Small intestine (tissue), 7 donors: ENCODE measurements at regions not wholly inside any gene's neighbourhood (a gene's known extent, or its start where the extent isn't known, plus 50 kb on each side); places are given as distances from the start of the nearest gene placed in this dataset.
"Not testable (repeated sequence)": the region's sequence is repeated elsewhere in the genome, so short reads cannot be mapped to it uniquely, and the experiment has no call there.

ENCODE experiments used
- DNase-seq, 2 donors: peaks; one replicate each; pipeline versions ENCODE4 v3.0.0 to v3.0.0-alpha.2; 2013
- FAIRE-seq: peaks from 2 replicates; lab custom pipeline; 2012; peaks lifted over from hg19 to GRCh38; lab: Jason Lieb, UNC
- H3K27ac ChIP-seq, 3 donors: one replicate each; pipeline ENCODE4 v1.5.1; 2013; ENCODE audit warnings: low read length in 2 of 3, mild to moderate bottlenecking in 2 of 3, control low read depth in 1 of 3, inconsistent platforms in 1 of 3, low read depth in 1 of 3, moderate library complexity in 1 of 3
- H3K27me3 ChIP-seq, 3 donors: one replicate each; pipeline ENCODE4 v1.6.1; 2013; ENCODE audit warnings: low read length in 3 of 3, inconsistent platforms in 1 of 3; ENCODE audit not compliant: control insufficient read depth in 3 of 3, insufficient read depth in 3 of 3
- H3K36me3 ChIP-seq, 3 donors: one replicate each; pipeline ENCODE4 v1.6.1; 2013; ENCODE audit warnings: low read length in 3 of 3, inconsistent platforms in 1 of 3, low read depth in 1 of 3, mild to moderate bottlenecking in 1 of 3, moderate library complexity in 1 of 3; ENCODE audit not compliant: control insufficient read depth in 3 of 3, insufficient read depth in 2 of 3
- H3K4me1 ChIP-seq, 3 donors: one replicate each; pipeline ENCODE4 v1.6.1; 2013; ENCODE audit warnings: low read length in 2 of 3, inconsistent platforms in 1 of 3, low read depth in 1 of 3, mild to moderate bottlenecking in 1 of 3, moderate library complexity in 1 of 3; ENCODE audit not compliant: control insufficient read depth in 3 of 3, insufficient read depth in 2 of 3
- H3K4me3 ChIP-seq, 3 donors: one replicate each; pipeline ENCODE4 v1.5.1; 2013; ENCODE audit warnings: low read length in 3 of 3, control low read depth in 1 of 3, inconsistent platforms in 1 of 3, low read depth in 1 of 3, mild to moderate bottlenecking in 1 of 3, moderate library complexity in 1 of 3
- H3K9me3 ChIP-seq, 2 donors: one replicate each; pipeline ENCODE4 v1.6.1; 2013; ENCODE audit warnings: low read depth in 1 of 2, low read length in 1 of 2; ENCODE audit not compliant: control insufficient read depth in 2 of 2, insufficient read depth in 1 of 2
- WGBS, 3 donors: extraction: QIAGEN DNeasy Blood & Tissue Kit; methylation state at CpG; one replicate each; pipeline ENCODE4 v1.1.7; 2013; 5-methylcytosine and 5-hydroxymethylcytosine counted together
- donor health status: healthy with polysubstance abuse.
- donor health status: control.
- donor health status: control.
- donor health status: Bipolar disorder and iron deficiency.
- donor health status: healthy.

DNA sequence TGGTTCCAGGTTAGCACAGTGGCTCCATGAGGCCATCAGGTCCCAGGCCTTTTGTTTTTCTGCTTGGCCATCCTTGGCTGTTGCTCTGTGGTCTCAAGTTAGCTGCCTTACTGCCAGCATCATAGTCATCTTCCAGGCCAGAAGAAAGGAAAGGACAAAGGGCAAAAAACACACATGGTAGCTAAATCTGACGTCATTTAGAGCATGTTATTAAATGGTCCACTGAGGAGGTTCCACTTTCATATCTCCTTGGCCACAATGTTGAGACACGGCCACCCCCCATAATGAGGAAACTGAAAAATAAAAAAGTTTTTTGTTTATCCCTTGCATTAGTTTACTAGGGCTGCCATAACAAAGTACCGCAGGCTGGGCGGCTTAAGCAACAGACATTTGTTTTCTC lies 106.4 kb upstream of the NIPBL start:
- Histone ChIP-seq H3K4me1 (peaks cover 0 to 5% (median 2%) of the 10 kb centered on the region in 3 donors), H3K4me3 (no peak overlapping the region), H3K27me3 (no peaks in the 10 kb centered on the region), H3K36me3 (no peaks in the 10 kb centered on the region), H3K27ac (peak overlapping the region in 1 of 3 donors; percentile 81), H3K9me3 (peaks cover 0 to 15% of the 10 kb centered on the region in 2 donors)
- WGBS, 3 donors: 37 to 63% (median 40%) methylated on average over 4 of the region's 4 CpGs
- DNase-seq (peak; percentile 67 to 70), FAIRE-seq (no peak)

DNA sequence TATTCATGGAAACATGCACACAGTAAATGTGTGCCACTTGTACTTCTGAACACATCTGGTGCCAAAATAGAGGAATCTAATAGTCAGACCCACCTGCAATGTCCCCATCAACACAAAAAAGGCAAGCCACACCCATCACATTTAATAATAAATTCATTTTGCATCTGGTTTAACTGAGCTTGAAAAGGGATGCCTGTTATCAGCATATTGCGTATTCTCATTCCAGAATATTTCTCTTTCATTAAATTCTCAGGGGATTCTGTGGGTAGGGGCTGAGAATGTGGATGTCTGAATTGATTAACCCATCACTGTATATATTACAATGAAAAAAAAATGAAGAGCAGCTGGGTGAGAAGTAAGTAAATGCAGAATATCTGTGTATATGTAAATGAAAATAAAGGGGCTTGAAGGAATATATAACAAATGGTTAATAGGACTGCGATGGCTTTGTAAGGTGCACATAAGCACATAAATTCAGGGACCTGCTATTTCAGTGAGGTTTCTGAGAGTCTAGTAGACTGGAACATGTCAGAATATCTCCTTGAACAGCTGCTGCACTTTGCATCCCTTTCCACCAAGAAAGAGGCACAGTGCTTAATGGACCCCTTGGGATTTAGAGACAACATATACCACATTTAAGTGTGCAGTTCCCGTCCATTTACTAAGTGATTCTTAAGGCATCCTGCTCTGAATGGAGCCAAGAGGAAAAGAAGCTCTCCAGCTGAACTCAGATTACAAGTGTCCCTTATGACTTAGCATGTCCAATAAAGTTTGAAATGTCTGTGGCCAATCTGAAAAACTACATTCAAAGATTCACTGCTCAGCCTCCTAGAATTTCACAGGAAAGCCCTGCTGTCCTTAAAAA lies 104.1 kb upstream of the NIPBL start:
- Histone ChIP-seq H3K36me3 (no peaks in the 10 kb centered on the region), H3K4me1 (peaks cover 0 to 5% (median 2%) of the 10 kb centered on the region in 3 donors), H3K27me3 (no peaks in the 10 kb centered on the region), H3K4me3 (no peak overlapping the region), H3K27ac (no peak overlapping the region), H3K9me3 (peaks cover 0 to 12% of the 10 kb centered on the region in 2 donors)
- 67 to 94% (median 82%) methylated on average over 3 of the region's 3 CpGs for WGBS, 3 donors
- FAIRE-seq: no peak
- no peak for DNase-seq

DNA sequence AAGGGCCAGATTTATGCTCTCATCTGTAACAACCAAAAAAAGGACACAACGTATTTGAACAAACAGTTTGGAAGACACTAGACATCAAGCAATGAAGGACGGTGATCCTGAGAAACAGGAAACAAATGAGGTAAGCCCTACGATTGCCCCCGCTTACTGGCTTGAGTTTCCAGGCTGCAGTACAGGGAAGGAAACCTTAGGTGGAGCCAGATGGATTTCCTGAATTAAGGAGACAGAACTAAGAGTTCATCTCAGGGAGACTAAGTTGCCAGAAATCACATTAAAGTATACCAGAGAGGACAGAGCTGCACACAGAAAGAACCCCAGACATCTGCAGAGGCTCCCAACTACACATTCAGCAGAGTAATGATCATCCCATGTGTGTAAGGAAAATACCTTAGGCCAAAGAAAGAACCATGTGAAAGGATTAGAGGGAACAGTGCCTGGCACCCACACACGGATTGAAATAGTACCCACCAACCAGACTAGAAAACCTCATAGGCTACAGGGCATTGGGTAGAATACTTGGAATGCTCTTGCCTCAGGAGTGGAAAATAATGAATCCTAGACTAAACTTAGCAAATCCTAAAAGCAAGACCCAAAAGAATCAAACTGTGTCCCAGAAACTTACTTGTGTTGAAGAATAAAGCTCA lies 99.3 kb upstream of the NIPBL start:
- no peaks in the 10 kb centered on the region for H3K4me1 ChIP-seq
- FAIRE-seq (no peak), DNase-seq (peak; percentile 64 to 72)
- H3K9me3 ChIP-seq: peaks cover 0 to 3% of the 10 kb centered on the region in 2 donors
- no peaks in the 10 kb centered on the region for H3K36me3 ChIP-seq
- no peak overlapping the region for H3K4me3 ChIP-seq
- WGBS, 3 donors: 17 to 26% (median 24%) methylated on average over 5 of the region's 5 CpGs
- H3K27ac ChIP-seq: no peak overlapping the region
- H3K27me3 ChIP-seq: no peaks in the 10 kb centered on the region

- Histone ChIP-seq H3K4me1 (no peaks in the 10 kb centered on the region), H3K36me3 (no peaks in the 10 kb centered on the region), H3K27me3 (no peaks in the 10 kb centered on the region), H3K9me3 (peaks cover 0 to 3% of the 10 kb centered on the region in 2 donors), H3K27ac (no peak overlapping the region), H3K4me3 (no peak overlapping the region)
- no peak for FAIRE-seq
- no peak for DNase-seq
Observed at GRCh38 chr5:36778336-36778735, 98.2 kb upstream of the NIPBL start.

DNA sequence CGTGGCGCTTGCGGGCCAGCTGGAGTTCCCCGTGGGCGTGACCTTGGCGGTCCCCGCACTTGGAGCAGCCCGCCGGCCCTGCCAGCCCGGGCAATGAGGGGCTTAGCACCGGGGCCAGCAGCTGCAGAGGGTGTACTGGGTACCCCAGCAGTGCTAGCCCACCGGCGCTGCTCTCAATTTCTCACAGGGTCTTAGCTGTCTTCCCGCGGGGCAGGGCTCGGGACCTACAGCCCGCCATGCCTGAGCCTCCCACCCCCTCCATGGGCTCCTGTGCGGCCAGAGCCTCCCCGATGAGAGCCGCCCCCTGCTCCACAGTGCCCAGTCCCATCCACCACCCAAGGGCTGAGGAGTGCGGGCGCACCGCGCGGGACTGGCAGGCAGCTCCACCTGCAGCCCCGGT lies 94.0 kb upstream of the NIPBL start:
- peaks cover 0 to 19% (median 2%) of the 10 kb centered on the region in 3 donors for H3K4me1 ChIP-seq
- H3K9me3 ChIP-seq, FAIRE-seq, DNase-seq, H3K27me3 ChIP-seq, H3K4me3 ChIP-seq, H3K36me3 ChIP-seq, H3K27ac ChIP-seq: not testable (repeated sequence)
- WGBS, 3 donors: 95 to 98% (median 95%) methylated on average over 23 to 26 of the region's 26 CpGs

GRCh38 chr5:36786448-36787012 lies 90.0 kb upstream of the NIPBL start:
- WGBS, 3 donors: 17 to 57% (median 44%) methylated on average over 1 of the region's 1 CpG
- DNase-seq: peak; percentile 60 to 65
- no peaks in the 10 kb centered on the region for H3K9me3 ChIP-seq
- H3K4me1 ChIP-seq: peaks cover 0 to 38% (median 3%) of the 10 kb centered on the region in 3 donors
- peak overlapping the region in 2 of 3 donors; percentile 45 to 63 for H3K27ac ChIP-seq
- no peak for FAIRE-seq
- H3K4me3 ChIP-seq: no peak overlapping the region
- no peaks in the 10 kb centered on the region for H3K27me3 ChIP-seq
- no peaks in the 10 kb centered on the region for H3K36me3 ChIP-seq

- H3K4me1 ChIP-seq: peaks cover 0 to 38% (median 3%) of the 10 kb centered on the region in 3 donors
- WGBS, 3 donors: 83 to 85% (median 84%) methylated on average over 8 of the region's 8 CpGs
- H3K4me3 ChIP-seq: no peak overlapping the region
- H3K36me3 ChIP-seq: no peaks in the 10 kb centered on the region
- peak overlapping the region in 1 of 3 donors; percentile 63 for H3K27ac ChIP-seq
- FAIRE-seq (no peak), DNase-seq (peak in 1 of 2 donors; percentile 12)
- H3K9me3 ChIP-seq: no peaks in the 10 kb centered on the region
- H3K27me3 ChIP-seq: no peaks in the 10 kb centered on the region
Observed at GRCh38 chr5:36787365-36788093, 89.0 kb upstream of the NIPBL start.

- no peak for FAIRE-seq
- peaks cover 0 to 35% (median 3%) of the 10 kb centered on the region in 3 donors for H3K4me1 ChIP-seq
- H3K4me3 ChIP-seq: no peak overlapping the region
- WGBS, 3 donors: 87 to 98% (median 94%) methylated on average over 1 of the region's 1 CpG
- H3K27me3 ChIP-seq: no peaks in the 10 kb centered on the region
- DNase-seq: no peak
- no peak overlapping the region for H3K27ac ChIP-seq
- H3K9me3 ChIP-seq: no peaks in the 10 kb centered on the region
- H3K36me3 ChIP-seq: no peaks in the 10 kb centered on the region
Observed at GRCh38 chr5:36790847-36791246, 85.7 kb upstream of the NIPBL start.
